HCT116 (cell line): ENCODE measurements at regions not wholly inside any gene's neighbourhood (a gene's known extent, or its start where the extent isn't known, plus 50 kb on each side); places are given as distances from the start of the nearest gene placed in this dataset.

Source experiments
- ATAC-seq: fragments of 200-7000 bp; cut with Tn5 transposase; 2 replicates; pipeline ENCODE4 v1.9.1; 2020; ENCODE audit warnings: mild to moderate bottlenecking, moderate library complexity
- BruUV-seq: library from RNA; stranded (reverse); fragments of 400-500 nt; replicated peaks from 2 replicates; lab custom pipeline; 2021; lab: Mats Ljungman, UMichigan
- CTCF ChIA-PET: fragments of 300-600 bp; sonication (Branson Sonifier 250); formaldehyde crosslinking; loops from one replicate; lab custom pipeline; 2021; ENCODE audit warnings: antibody characterized with exemption; lab: Charles Lee
- POLR2A ChIA-PET: fragments of 300-600, 350-600 bp; sonication (Branson Sonifier 250); formaldehyde crosslinking; loops from one replicate; lab custom pipeline; 2021; ENCODE audit warnings: antibody characterized with exemption; lab: Charles Lee
- RAD21 ChIA-PET, 2 experiments: fragments of 300-600 bp; sonication (Branson Sonifier 250); formaldehyde crosslinking; loops; one replicate each; lab custom pipeline; 2023; ENCODE audit warnings: low total read pairs in 2 of 2; ENCODE audit not compliant: uncharacterized antibody in 2 of 2, unreplicated experiment in 2 of 2, low non-redundant PET in 1 of 2; lab: Charles Lee
- DNase-seq: peaks from one replicate; pipeline ENCODE4 v3.0.0-alpha.2; 2010; ENCODE audit warnings: low read depth, low spot score
- H2AFZ ChIP-seq: fragments of 200-600 bp; shearing (Covaris generic), sonication (generic); 2 replicates; pipeline ENCODE4 v1.6.1; 2017; ENCODE audit warnings: low read depth, mixed run types, mixed read lengths, antibody characterized with exemption, low read length; ENCODE audit not compliant: poor library complexity, severe bottlenecking
- H3K27ac ChIP-seq: 2 replicates; pipeline ENCODE4 v1.5.1; 2012; ENCODE audit warnings: low read depth, low read length
- H3K27me3 ChIP-seq: fragments of 200-600 bp; sonication (generic); 2 replicates; pipeline ENCODE4 v1.6.1; 2016; ENCODE audit warnings: mixed run types, low read length, mixed read lengths; ENCODE audit not compliant: insufficient read depth
- H3K36me3 ChIP-seq, 2 experiments: fragments of 200-500 bp in 1 of 2; fragments of 200-600 bp in 1 of 2; sonication (Bioruptor generic) in 1 of 2; sonication (generic) in 1 of 2; 2 replicates each; pipeline versions ENCODE4 v1.5.1 to v1.6.1; 2014 to 2016; ENCODE audit warnings: low read length in 2 of 2, inconsistent platforms in 1 of 2, mixed read lengths in 1 of 2, mixed run types in 1 of 2; ENCODE audit not compliant: insufficient read depth in 2 of 2, control insufficient read depth in 1 of 2
- H3K4me1 ChIP-seq, 2 experiments: fragments of 200-600 bp in 1 of 2; sonication (generic) in 1 of 2; 2 replicates each; pipeline versions ENCODE4 v1.5.1 to v1.6.1; 2012 to 2017; ENCODE audit warnings: low read length in 2 of 2, inconsistent platforms in 1 of 2, mild to moderate bottlenecking in 1 of 2, mixed read lengths in 1 of 2, mixed run types in 1 of 2, moderate library complexity in 1 of 2; ENCODE audit not compliant: insufficient read depth in 2 of 2, control insufficient read depth in 1 of 2
- H3K4me2 ChIP-seq: fragments of 200-600 bp; sonication (generic); 2 replicates; pipeline ENCODE4 v1.6.1; 2017; ENCODE audit warnings: mixed run types, low read length, mixed read lengths
- H3K4me3 ChIP-seq, 2 experiments: fragments of 200-600 bp in 1 of 2; sonication (generic) in 1 of 2; replicated peaks in 1 of 2; 2 replicates each; pipeline ENCODE4 v1.5.1; 2011 to 2016; ENCODE audit warnings: low read length in 2 of 2, control low read depth in 1 of 2, low read depth in 1 of 2, mild to moderate bottlenecking in 1 of 2, mixed read lengths in 1 of 2, mixed run types in 1 of 2
- H3K79me2 ChIP-seq: fragments of 200-600 bp; sonication (generic); 2 replicates; pipeline ENCODE4 v1.6.1; 2017; ENCODE audit warnings: mild to moderate bottlenecking, mixed run types, low read length, moderate library complexity, mixed read lengths; ENCODE audit not compliant: insufficient read depth
- H3K9ac ChIP-seq: fragments of 200-600 bp; sonication (generic); 2 replicates; pipeline ENCODE4 v1.6.1; 2016; ENCODE audit warnings: low read length, mixed read lengths
- H3K9me2 ChIP-seq: fragments of 200-600 bp; sonication (generic), shearing (Covaris generic); 2 replicates; pipeline ENCODE4 v1.6.1; 2017; ENCODE audit warnings: mixed run types, mild to moderate bottlenecking, moderate library complexity; ENCODE audit not compliant: insufficient read depth
- H3K9me3 ChIP-seq, 2 experiments: fragments of 200-500 bp in 1 of 2; fragments of 200-600 bp in 1 of 2; sonication (Bioruptor generic) in 1 of 2; sonication (generic) in 1 of 2; 2 replicates each; pipeline ENCODE4 v1.6.1; 2014 to 2017; ENCODE audit warnings: low read length in 2 of 2, mixed read lengths in 2 of 2, inconsistent platforms in 1 of 2, low read depth in 1 of 2, mild to moderate bottlenecking in 1 of 2, mixed run types in 1 of 2, moderate library complexity in 1 of 2; ENCODE audit not compliant: control insufficient read depth in 1 of 2, insufficient read depth in 1 of 2
- H4K20me1 ChIP-seq: fragments of 200-600 bp; sonication (generic), shearing (Covaris generic); 2 replicates; pipeline ENCODE4 v1.6.1; 2017; ENCODE audit warnings: mixed run types, mild to moderate bottlenecking, moderate library complexity; ENCODE audit not compliant: insufficient read depth
- ATF3 ChIP-seq: IDR thresholded peaks from 2 replicates; pipeline ENCODE4 v1.6.1; 2012
- CBX3 ChIP-seq: IDR thresholded peaks from 2 replicates; pipeline ENCODE4 v1.6.1; 2012; ENCODE audit warnings: low read depth
- CEBPB ChIP-seq: IDR thresholded peaks from 2 replicates; pipeline ENCODE4 v1.6.1; 2012; ENCODE audit warnings: low read depth
- ELF1 ChIP-seq: IDR thresholded peaks from 2 replicates; pipeline ENCODE4 v1.6.1; 2012; ENCODE audit warnings: low read depth, borderline replicate concordance
- FOSL1 ChIP-seq: IDR thresholded peaks from 2 replicates; pipeline ENCODE4 v1.6.1; 2012; ENCODE audit warnings: low read depth
- POLR2AphosphoS5 ChIP-seq: IDR thresholded peaks from 2 replicates; pipeline ENCODE4 v1.6.1; 2011; ENCODE audit warnings: mild to moderate bottlenecking, low read depth, low read length, moderate library complexity
- RAD21 ChIP-seq: IDR thresholded peaks from 2 replicates; pipeline ENCODE4 v1.6.1; 2012; ENCODE audit warnings: low read depth, mild to moderate bottlenecking
- SIN3A ChIP-seq: IDR thresholded peaks from 2 replicates; pipeline ENCODE4 v1.6.1; 2012; ENCODE audit warnings: low read depth
- SP1 ChIP-seq: IDR thresholded peaks from 2 replicates; pipeline ENCODE4 v1.6.1; 2012; ENCODE audit warnings: low read depth
- TCF7L2 ChIP-seq: IDR thresholded peaks from 2 replicates; pipeline ENCODE4 v1.7.0; 2011; ENCODE audit warnings: borderline replicate concordance, inconsistent platforms; ENCODE audit not compliant: insufficient read depth, insufficient read length; ENCODE audit errors: extremely low read depth
- YY1 ChIP-seq: IDR thresholded peaks from 2 replicates; pipeline ENCODE4 v1.6.1; 2011; ENCODE audit warnings: low read length, low read depth, moderate library complexity, mild to moderate bottlenecking; ENCODE audit not compliant: insufficient replicate concordance; ENCODE audit errors: extremely low read depth
- ZFX ChIP-seq: fragments of 450-650 bp; IDR thresholded peaks from 2 replicates; pipeline ENCODE4 v1.6.1; 2017
- ZNF274 ChIP-seq: fragments of 200-500 bp; sonication (Bioruptor generic); IDR thresholded peaks from 2 replicates; pipeline ENCODE4 v1.6.1; 2014; ENCODE audit warnings: mild to moderate bottlenecking, low read depth, low read length, inconsistent platforms
- intact Hi-C: fragments of 100-400 bp; cut with micrococcal nuclease; formaldehyde crosslinking; loops from 2 replicates; pipeline ENCODE4 v1.10.0; 2022
- TF ChIP-seq, protein P1 (sequence below): IDR thresholded peaks from 2 replicates; pipeline ENCODE4 v1.6.1; 2012
- TF ChIP-seq, protein P2 (sequence below): IDR thresholded peaks from 2 replicates; pipeline ENCODE4 v1.6.1; 2011; ENCODE audit warnings: mild to moderate bottlenecking, low read length, moderate library complexity; ENCODE audit not compliant: insufficient replicate concordance; ENCODE audit errors: extremely low read depth
- TF ChIP-seq, protein P3 (sequence below), 3 experiments: fragments of 200-600 bp in 1 of 3; sonication (generic) in 1 of 3; IDR thresholded peaks in 2 of 3; conservative IDR thresholded peaks in 1 of 3; 2 replicates each; pipeline ENCODE4 v1.5.1; 2012 to 2017; ENCODE audit warnings: low read depth in 2 of 3, low read length in 2 of 3, antibody characterized with exemption in 1 of 3, borderline replicate concordance in 1 of 3, control low read depth in 1 of 3, mild to moderate bottlenecking in 1 of 3, mixed read lengths in 1 of 3, mixed run types in 1 of 3, moderate library complexity in 1 of 3; ENCODE audit not compliant: insufficient read depth in 1 of 3

- H3K9me2 ChIP-seq = no peaks in the 10 kb centered on the region
- no peak overlapping the region for H2AFZ ChIP-seq
- ChIA-PET RAD21 (no interaction called here), POLR2A (no interaction called here), CTCF (no interaction called here)
- H3K27me3 ChIP-seq = no peaks in the 10 kb centered on the region
- no peak for TF ChIP-seq SP1
- no peak for TF ChIP-seq YY1
- no peak for TF ChIP-seq ATF3
- TF ChIP-seq ELF1 = no peak
- TF ChIP-seq TCF7L2 = no peak
- TF ChIP-seq, protein P1, sequence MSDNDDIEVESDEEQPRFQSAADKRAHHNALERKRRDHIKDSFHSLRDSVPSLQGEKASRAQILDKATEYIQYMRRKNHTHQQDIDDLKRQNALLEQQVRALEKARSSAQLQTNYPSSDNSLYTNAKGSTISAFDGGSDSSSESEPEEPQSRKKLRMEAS = no peak
- no peak for TF ChIP-seq CBX3
- no peak for TF ChIP-seq ZFX
- TF ChIP-seq CEBPB = no peak
- no peak for TF ChIP-seq POLR2AphosphoS5
- no peak for TF ChIP-seq SIN3A
- TF ChIP-seq ZNF274 = no peak
- TF ChIP-seq, protein P2, sequence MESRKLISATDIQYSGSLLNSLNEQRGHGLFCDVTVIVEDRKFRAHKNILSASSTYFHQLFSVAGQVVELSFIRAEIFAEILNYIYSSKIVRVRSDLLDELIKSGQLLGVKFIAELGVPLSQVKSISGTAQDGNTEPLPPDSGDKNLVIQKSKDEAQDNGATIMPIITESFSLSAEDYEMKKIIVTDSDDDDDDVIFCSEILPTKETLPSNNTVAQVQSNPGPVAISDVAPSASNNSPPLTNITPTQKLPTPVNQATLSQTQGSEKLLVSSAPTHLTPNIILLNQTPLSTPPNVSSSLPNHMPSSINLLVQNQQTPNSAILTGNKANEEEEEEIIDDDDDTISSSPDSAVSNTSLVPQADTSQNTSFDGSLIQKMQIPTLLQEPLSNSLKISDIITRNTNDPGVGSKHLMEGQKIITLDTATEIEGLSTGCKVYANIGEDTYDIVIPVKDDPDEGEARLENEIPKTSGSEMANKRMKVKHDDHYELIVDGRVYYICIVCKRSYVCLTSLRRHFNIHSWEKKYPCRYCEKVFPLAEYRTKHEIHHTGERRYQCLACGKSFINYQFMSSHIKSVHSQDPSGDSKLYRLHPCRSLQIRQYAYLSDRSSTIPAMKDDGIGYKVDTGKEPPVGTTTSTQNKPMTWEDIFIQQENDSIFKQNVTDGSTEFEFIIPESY = no peak
- TF ChIP-seq, protein P3, sequence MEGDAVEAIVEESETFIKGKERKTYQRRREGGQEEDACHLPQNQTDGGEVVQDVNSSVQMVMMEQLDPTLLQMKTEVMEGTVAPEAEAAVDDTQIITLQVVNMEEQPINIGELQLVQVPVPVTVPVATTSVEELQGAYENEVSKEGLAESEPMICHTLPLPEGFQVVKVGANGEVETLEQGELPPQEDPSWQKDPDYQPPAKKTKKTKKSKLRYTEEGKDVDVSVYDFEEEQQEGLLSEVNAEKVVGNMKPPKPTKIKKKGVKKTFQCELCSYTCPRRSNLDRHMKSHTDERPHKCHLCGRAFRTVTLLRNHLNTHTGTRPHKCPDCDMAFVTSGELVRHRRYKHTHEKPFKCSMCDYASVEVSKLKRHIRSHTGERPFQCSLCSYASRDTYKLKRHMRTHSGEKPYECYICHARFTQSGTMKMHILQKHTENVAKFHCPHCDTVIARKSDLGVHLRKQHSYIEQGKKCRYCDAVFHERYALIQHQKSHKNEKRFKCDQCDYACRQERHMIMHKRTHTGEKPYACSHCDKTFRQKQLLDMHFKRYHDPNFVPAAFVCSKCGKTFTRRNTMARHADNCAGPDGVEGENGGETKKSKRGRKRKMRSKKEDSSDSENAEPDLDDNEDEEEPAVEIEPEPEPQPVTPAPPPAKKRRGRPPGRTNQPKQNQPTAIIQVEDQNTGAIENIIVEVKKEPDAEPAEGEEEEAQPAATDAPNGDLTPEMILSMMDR (IDR thresholded peaks at IDR 0.05 in 2 of 3, conservative IDR thresholded peaks at IDR 0.05 in 1 of 3; ENCODE audit: borderline replicate concordance in 1 of 3, insufficient read depth in 1 of 3, low read depth in 2 of 3, low read length in 2 of 3) = no peak
- TF ChIP-seq FOSL1 = no peak
- TF ChIP-seq RAD21 = no peak
- no peak for ATAC-seq
- H4K20me1 ChIP-seq = no peaks in the 10 kb centered on the region
- no peaks in the 10 kb centered on the region for H3K36me3 ChIP-seq
- no peak overlapping the region for H3K4me2 ChIP-seq
- H3K27ac ChIP-seq = no peak overlapping the region
- no peak overlapping the region for H3K4me3 ChIP-seq
- no peak overlapping the region for H3K9ac ChIP-seq
- H3K9me3 ChIP-seq = no peaks in the 10 kb centered on the region
- intact Hi-C loops = no loop called here
- no TSS peak for BruUV-seq
- H3K79me2 ChIP-seq = no peaks in the 10 kb centered on the region
- H3K4me1 ChIP-seq = no peaks in the 10 kb centered on the region
- no peak for DNase-seq
Observed at GRCh38 chr15:62880278-62880677, 162.3 kb upstream of the TPM1 start.
